Liver (tissue), 8 donors: ENCODE measurements at regions not wholly inside any gene's neighbourhood (a gene's known extent, or its start where the extent isn't known, plus 50 kb on each side); places are given as distances from the start of the nearest gene placed in this dataset.

ENCODE experiments used
- DNase-seq: peaks from one replicate; pipeline ENCODE4 v3.0.0-alpha.2; 2017; ENCODE audit warnings: low spot score
- H3K27ac ChIP-seq, 2 donors: one replicate each; pipeline ENCODE4 v1.7.0; 2013; ENCODE audit warnings: inconsistent platforms in 2 of 2, low read length in 2 of 2, control low read depth in 1 of 2, low read depth in 1 of 2, mild to moderate bottlenecking in 1 of 2
- H3K27me3 ChIP-seq, 4 donors: one replicate each; pipeline versions ENCODE4 v1.6.1 to v1.7.0; 2013; ENCODE audit warnings: low read length in 3 of 4, inconsistent platforms in 1 of 4, mild to moderate bottlenecking in 1 of 4, moderate library complexity in 1 of 4; ENCODE audit not compliant: control insufficient read depth in 4 of 4, insufficient read depth in 4 of 4
- H3K36me3 ChIP-seq, 4 donors: one replicate each; pipeline versions ENCODE4 v1.6.1 to v1.7.0; 2013; ENCODE audit warnings: low read length in 3 of 4, mild to moderate bottlenecking in 3 of 4, low read depth in 1 of 4, moderate library complexity in 1 of 4; ENCODE audit not compliant: control insufficient read depth in 4 of 4, insufficient read depth in 3 of 4
- H3K4me1 ChIP-seq, 4 donors: one replicate each; pipeline versions ENCODE4 v1.6.1 to v1.7.0; 2013; ENCODE audit warnings: low read length in 3 of 4, mild to moderate bottlenecking in 3 of 4, moderate library complexity in 1 of 4; ENCODE audit not compliant: control insufficient read depth in 4 of 4, insufficient read depth in 4 of 4
- H3K4me3 ChIP-seq, 3 donors: one replicate each; pipeline versions ENCODE4 v1.6.1 to v1.7.0; 2013; ENCODE audit warnings: low read length in 3 of 3, control low read depth in 1 of 3, low read depth in 1 of 3, mild to moderate bottlenecking in 1 of 3
- H3K9ac ChIP-seq, 2 donors: one replicate each; pipeline ENCODE4 v1.7.0; 2013; ENCODE audit warnings: low read length in 2 of 2, mild to moderate bottlenecking in 2 of 2, moderate library complexity in 2 of 2, control low read depth in 1 of 2, low read depth in 1 of 2
- H3K9me3 ChIP-seq, 4 donors: one replicate each; pipeline versions ENCODE4 v1.6.1 to v1.7.0; 2013; ENCODE audit warnings: low read length in 3 of 4; ENCODE audit not compliant: control insufficient read depth in 4 of 4
- ATF3 ChIP-seq: IDR thresholded peaks from 2 replicates; pipeline ENCODE4 v1.6.1; 2016; ENCODE audit warnings: antibody characterized with exemption
- CTCF ChIP-seq: fragments of 150-350 bp; IDR thresholded peaks from 2 replicates; pipeline ENCODE4 v1.5.1; 2017; ENCODE audit warnings: improper control_type of control experiment, low read depth, low read length; ENCODE audit not compliant: missing input control
- FOXA1 ChIP-seq: IDR thresholded peaks from 2 replicates; pipeline ENCODE4 v1.6.1; 2016; ENCODE audit warnings: antibody characterized with exemption
- FOXA2 ChIP-seq: IDR thresholded peaks from 2 replicates; pipeline ENCODE4 v1.6.1; 2016; ENCODE audit warnings: antibody characterized with exemption
- GABPA ChIP-seq, 2 donors: IDR thresholded peaks in 1 of 2; conservative IDR thresholded peaks in 1 of 2; 2 replicates each; pipeline ENCODE4 v1.6.1; 2016; ENCODE audit warnings: antibody characterized with exemption in 2 of 2, mild to moderate bottlenecking in 1 of 2, moderate library complexity in 1 of 2
- HNF4A ChIP-seq, 2 donors: conservative IDR thresholded peaks; 2 replicates each; pipeline ENCODE4 v1.6.1; 2016; ENCODE audit warnings: antibody characterized with exemption in 2 of 2, mild to moderate bottlenecking in 2 of 2
- HNF4G ChIP-seq: IDR thresholded peaks from 2 replicates; pipeline ENCODE4 v1.6.1; 2016; ENCODE audit warnings: antibody characterized with exemption
- JUND ChIP-seq, 2 donors: IDR thresholded peaks; 2 replicates each; pipeline ENCODE4 v1.6.1; 2016; ENCODE audit warnings: antibody characterized with exemption in 2 of 2
- MAX ChIP-seq: IDR thresholded peaks from 2 replicates; pipeline ENCODE4 v1.6.1; 2016; ENCODE audit warnings: antibody characterized with exemption
- NR2F2 ChIP-seq: IDR thresholded peaks from 2 replicates; pipeline ENCODE4 v1.6.1; 2016; ENCODE audit warnings: antibody characterized with exemption
- RAD21 ChIP-seq, 2 donors: IDR thresholded peaks; 2 replicates each; pipeline ENCODE4 v1.6.1; 2016; ENCODE audit warnings: antibody characterized with exemption in 2 of 2, mild to moderate bottlenecking in 2 of 2
- REST ChIP-seq: IDR thresholded peaks from 2 replicates; pipeline ENCODE4 v1.6.1; 2016; ENCODE audit warnings: antibody characterized with exemption, mild to moderate bottlenecking
- RXRA ChIP-seq, 2 donors: IDR thresholded peaks; 2 replicates each; pipeline ENCODE4 v1.6.1; 2017 to 2018; ENCODE audit warnings: antibody characterized with exemption in 2 of 2, mild to moderate bottlenecking in 1 of 2
- SP1 ChIP-seq: IDR thresholded peaks from 2 replicates; pipeline ENCODE4 v1.6.1; 2018; ENCODE audit warnings: antibody characterized with exemption, mild to moderate bottlenecking
- TAF1 ChIP-seq: conservative IDR thresholded peaks from 2 replicates; pipeline ENCODE4 v1.6.1; 2016; ENCODE audit warnings: antibody characterized with exemption, mild to moderate bottlenecking
- YY1 ChIP-seq: IDR thresholded peaks from 2 replicates; pipeline ENCODE4 v1.6.1; 2016; ENCODE audit warnings: antibody characterized with exemption, mild to moderate bottlenecking
- WGBS: extraction: QIAGEN DNeasy Blood & Tissue Kit; methylation state at CpG from one replicate; pipeline ENCODE4 v1.1.7; 2013; 5-methylcytosine and 5-hydroxymethylcytosine counted together
- donor health status: healthy.
- donor health status: healthy.
- donor health status: healthy.
- donor health status: healthy.
- donor health status: healthy.

GRCh38 chr6:56335726-56336125, 88.3 kb upstream of the COL21A1 start:
- DNase-seq = no peak
- Histone ChIP-seq H3K9ac (no peak overlapping the region), H3K27me3 (no peaks in the 10 kb centered on the region), H3K9me3 (no peaks in the 10 kb centered on the region), H3K4me3 (no peak overlapping the region), H3K4me1 (no peaks in the 10 kb centered on the region), H3K36me3 (no peaks in the 10 kb centered on the region), H3K27ac (no peak overlapping the region)
- WGBS = 68% methylated on average over 1 of the region's 1 CpG
- no peak for TF ChIP-seq YY1
- no peak for TF ChIP-seq MAX
- TF ChIP-seq NR2F2 = no peak
- no peak for TF ChIP-seq REST
- TF ChIP-seq GABPA (IDR thresholded peaks at IDR 0.05 in 1 of 2, conservative IDR thresholded peaks at IDR 0.05 in 1 of 2) = no peak
- no peak for TF ChIP-seq CTCF
- no peak for TF ChIP-seq SP1
- TF ChIP-seq FOXA1 = no peak
- TF ChIP-seq RXRA (IDR thresholded peaks at IDR 0.05) = no peak
- no peak for TF ChIP-seq ATF3
- no peak for TF ChIP-seq HNF4A (conservative IDR thresholded peaks at IDR 0.05)
- TF ChIP-seq RAD21 (IDR thresholded peaks at IDR 0.05) = no peak
- TF ChIP-seq HNF4G = no peak

GRCh38 chr6:56334937-56335336, 87.6 kb upstream of the COL21A1 start:
- no peaks in the 10 kb centered on the region for H3K9me3 ChIP-seq
- no peak for DNase-seq
- no peaks in the 10 kb centered on the region for H3K27me3 ChIP-seq
- 81% methylated on average over 1 of the region's 1 CpG for WGBS
- H3K4me1 ChIP-seq = no peaks in the 10 kb centered on the region
- no peak overlapping the region for H3K27ac ChIP-seq
- no peak for TF ChIP-seq HNF4A (conservative IDR thresholded peaks at IDR 0.05)
- TF ChIP-seq HNF4G = no peak
- TF ChIP-seq RXRA (IDR thresholded peaks at IDR 0.05) = no peak
- TF ChIP-seq CTCF = no peak
- TF ChIP-seq FOXA2 = no peak
- no peak for TF ChIP-seq SP1
- TF ChIP-seq ATF3 = no peak
- TF ChIP-seq JUND (IDR thresholded peaks at IDR 0.05) = no peak
- no peak for TF ChIP-seq NR2F2
- TF ChIP-seq REST = no peak
- TF ChIP-seq TAF1 = no peak
- H3K9ac ChIP-seq = no peak overlapping the region
- H3K4me3 ChIP-seq = no peak overlapping the region
- H3K36me3 ChIP-seq = no peaks in the 10 kb centered on the region
